CD8-positive, alpha-beta memory T cell (primary cell): ENCODE measurements at regions not wholly inside any gene's neighbourhood (a gene's known extent, or its start where the extent isn't known, plus 50 kb on each side); places are given as distances from the start of the nearest gene placed in this dataset.
A peak's percentile ranks its signal among the peaks of the same experiment; 100 is the strongest.

Source experiments
- CTCF ChIA-PET: fragments of 350-600 bp; sonication (Branson Sonifier 250); formaldehyde crosslinking; loops from one replicate; lab custom pipeline; 2021; ENCODE audit warnings: antibody characterized with exemption; lab: Charles Lee
- POLR2A ChIA-PET: fragments of 350-600 bp; sonication (Branson Sonifier 250); formaldehyde crosslinking; loops from one replicate; lab custom pipeline; 2021; ENCODE audit warnings: antibody characterized with exemption; lab: Charles Lee
- DNase-seq, 5 donors: peaks; one replicate each; pipeline versions ENCODE4 v3.0.0 to v3.0.0-alpha.2; 2020 to 2022; ENCODE audit warnings: mixed read lengths in 1 of 5
- H3K27ac ChIP-seq: one replicate; pipeline ENCODE4 v1.7.0; 2013; ENCODE audit warnings: low read depth, mild to moderate bottlenecking, low read length, moderate library complexity
- H3K27me3 ChIP-seq: 2 replicates; pipeline ENCODE4 v1.7.0; 2013; ENCODE audit warnings: low read length, mild to moderate bottlenecking; ENCODE audit not compliant: insufficient read depth, poor library complexity, severe bottlenecking
- H3K36me3 ChIP-seq: 2 replicates; pipeline ENCODE4 v1.7.0; 2013; ENCODE audit warnings: mild to moderate bottlenecking, low read length, moderate library complexity; ENCODE audit not compliant: insufficient read depth
- H3K4me1 ChIP-seq: 2 replicates; pipeline ENCODE4 v1.7.0; 2013; ENCODE audit warnings: mild to moderate bottlenecking, low read length, moderate library complexity; ENCODE audit not compliant: insufficient read depth
- H3K4me3 ChIP-seq: 2 replicates; pipeline ENCODE4 v1.7.0; 2013; ENCODE audit warnings: mild to moderate bottlenecking, low read length
- H3K9me3 ChIP-seq: 2 replicates; pipeline ENCODE4 v1.7.0; 2013; ENCODE audit warnings: mild to moderate bottlenecking, low read length
- H3K27ac Mint-ChIP-seq, 8 donors: one replicate each; pipeline ENCODE4 v1.8.0; 2020 to 2021; ENCODE audit warnings: mixed read lengths in 8 of 8, mild to moderate bottlenecking in 6 of 8, inconsistent platforms in 3 of 8, moderate library complexity in 3 of 8
- H3K27me3 Mint-ChIP-seq, 2 donors: one replicate each; pipeline ENCODE4 v1.8.0; 2020 to 2021; ENCODE audit warnings: mixed read lengths in 2 of 2, mild to moderate bottlenecking in 1 of 2, moderate library complexity in 1 of 2
- H3K36me3 Mint-ChIP-seq, 3 donors: one replicate each; pipeline ENCODE4 v1.8.0; 2020 to 2021; ENCODE audit warnings: mixed read lengths in 3 of 3, inconsistent platforms in 1 of 3, mild to moderate bottlenecking in 1 of 3
- H3K4me1 Mint-ChIP-seq, 3 donors: one replicate each; pipeline ENCODE4 v1.8.0; 2020 to 2021; ENCODE audit warnings: mixed read lengths in 3 of 3, inconsistent platforms in 1 of 3, mild to moderate bottlenecking in 1 of 3
- H3K4me3 Mint-ChIP-seq, 7 donors: one replicate each; pipeline ENCODE4 v1.8.0; 2020 to 2021; ENCODE audit warnings: mixed read lengths in 7 of 7, mild to moderate bottlenecking in 6 of 7, moderate library complexity in 4 of 7, inconsistent platforms in 2 of 7
- H3K9me3 Mint-ChIP-seq, 5 donors: one replicate each; pipeline ENCODE4 v1.8.0; 2020 to 2022; ENCODE audit warnings: mixed read lengths in 5 of 5, mild to moderate bottlenecking in 3 of 5, moderate library complexity in 2 of 5, inconsistent platforms in 1 of 5

DNA sequence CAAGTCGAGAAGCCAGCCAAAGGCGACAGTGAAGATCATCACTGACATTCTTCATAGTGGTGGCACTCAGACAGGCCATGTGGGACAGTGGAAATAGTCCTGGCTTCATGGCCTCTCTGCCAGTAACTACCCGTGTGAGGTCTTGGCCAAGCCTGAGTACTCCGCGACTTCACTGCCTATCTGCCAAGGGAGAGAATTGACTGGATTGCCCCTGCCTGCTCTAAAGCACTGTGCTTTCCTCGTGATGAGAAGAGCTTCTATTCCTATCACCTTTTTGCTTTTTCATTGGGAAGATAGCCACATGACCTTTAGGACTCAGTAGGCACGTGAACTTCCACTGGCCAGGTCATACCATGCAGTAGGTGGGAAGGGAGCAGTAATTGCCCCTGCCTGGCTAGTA, 239.3 kb downstream of the HAUS1 start:
- Mint-ChIP-seq H3K27ac (peak overlapping the region in 4 of 8 donors; percentile 33 to 85 (median 63)), H3K27me3 (peaks cover 7 to 23% of the 10 kb centered on the region in 2 donors), H3K4me1 (peaks cover 18 to 34% (median 28%) of the 10 kb centered on the region in 3 donors), H3K4me3 (peak overlapping the region in 1 of 7 donors; percentile 35), H3K36me3 (no peaks in the 10 kb centered on the region), H3K9me3 (peaks cover 0 to 2% (median 0%) of the 10 kb centered on the region in 5 donors)
- DNase-seq = peak in 1 of 5 donors; percentile 1
- H3K27me3 ChIP-seq = no peaks in the 10 kb centered on the region
- no peaks in the 10 kb centered on the region for H3K36me3 ChIP-seq
- no peak overlapping the region for H3K4me3 ChIP-seq
- ChIA-PET CTCF (no interaction called here), POLR2A (no interaction called here)
- H3K4me1 ChIP-seq = peaks cover 15% of the 10 kb centered on the region
- H3K9me3 ChIP-seq = no peaks in the 10 kb centered on the region
- no peak overlapping the region for H3K27ac ChIP-seq

DNA sequence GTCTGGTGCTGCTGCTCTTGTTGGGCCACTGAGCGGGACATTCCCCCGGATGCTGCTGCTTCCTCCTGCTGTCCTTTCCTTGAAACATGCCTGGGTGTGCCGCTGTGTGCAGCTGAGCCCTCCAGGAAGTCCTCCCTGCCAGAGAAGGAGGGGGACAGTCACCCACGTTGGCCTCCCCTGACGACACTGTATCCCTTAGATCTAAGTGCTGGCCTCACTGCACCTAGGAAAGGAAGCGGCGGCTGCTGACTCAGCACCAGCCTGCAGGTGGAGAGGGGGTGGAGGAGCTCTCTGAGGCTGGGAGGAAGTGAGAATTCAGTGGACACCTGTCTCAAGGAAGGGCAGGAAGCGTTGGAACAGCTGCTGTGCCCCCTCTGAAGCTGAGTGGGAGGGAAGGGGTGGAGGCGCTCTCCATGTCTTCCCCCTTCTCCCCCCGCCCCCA, 239.8 kb downstream of the HAUS1 start:
- ChIA-PET POLR2A (interaction anchor here (0.5 kb wide), 1 partner anchor 132 kb away, joined by 3 read pairs; no protein-coding TSS in a partner anchor), CTCF (interaction anchor here (0.8 kb wide), 1 partner anchor 63 kb away, joined by 3 read pairs; no protein-coding TSS in a partner anchor)
- H3K36me3 Mint-ChIP-seq = no peaks in the 10 kb centered on the region
- H3K4me3 Mint-ChIP-seq = peak overlapping the region in 2 of 7 donors; percentile 36 to 39
- no peak overlapping the region for H3K27ac ChIP-seq
- H3K36me3 ChIP-seq = no peaks in the 10 kb centered on the region
- H3K27ac Mint-ChIP-seq = peak overlapping the region in 4 of 8 donors; percentile 54 to 85 (median 70)
- no peaks in the 10 kb centered on the region for H3K9me3 ChIP-seq
- H3K27me3 Mint-ChIP-seq = peaks cover 7 to 19% of the 10 kb centered on the region in 2 donors
- DNase-seq = peak in 4 of 5 donors; percentile 18 to 54 (median 28)
- H3K4me3 ChIP-seq = no peak overlapping the region
- H3K4me1 Mint-ChIP-seq = peaks cover 15 to 29% (median 24%) of the 10 kb centered on the region in 3 donors
- H3K4me1 ChIP-seq = peaks cover 15% of the 10 kb centered on the region
- peaks cover 0 to 2% (median 0%) of the 10 kb centered on the region in 5 donors for H3K9me3 Mint-ChIP-seq
- H3K27me3 ChIP-seq = no peaks in the 10 kb centered on the region

DNA sequence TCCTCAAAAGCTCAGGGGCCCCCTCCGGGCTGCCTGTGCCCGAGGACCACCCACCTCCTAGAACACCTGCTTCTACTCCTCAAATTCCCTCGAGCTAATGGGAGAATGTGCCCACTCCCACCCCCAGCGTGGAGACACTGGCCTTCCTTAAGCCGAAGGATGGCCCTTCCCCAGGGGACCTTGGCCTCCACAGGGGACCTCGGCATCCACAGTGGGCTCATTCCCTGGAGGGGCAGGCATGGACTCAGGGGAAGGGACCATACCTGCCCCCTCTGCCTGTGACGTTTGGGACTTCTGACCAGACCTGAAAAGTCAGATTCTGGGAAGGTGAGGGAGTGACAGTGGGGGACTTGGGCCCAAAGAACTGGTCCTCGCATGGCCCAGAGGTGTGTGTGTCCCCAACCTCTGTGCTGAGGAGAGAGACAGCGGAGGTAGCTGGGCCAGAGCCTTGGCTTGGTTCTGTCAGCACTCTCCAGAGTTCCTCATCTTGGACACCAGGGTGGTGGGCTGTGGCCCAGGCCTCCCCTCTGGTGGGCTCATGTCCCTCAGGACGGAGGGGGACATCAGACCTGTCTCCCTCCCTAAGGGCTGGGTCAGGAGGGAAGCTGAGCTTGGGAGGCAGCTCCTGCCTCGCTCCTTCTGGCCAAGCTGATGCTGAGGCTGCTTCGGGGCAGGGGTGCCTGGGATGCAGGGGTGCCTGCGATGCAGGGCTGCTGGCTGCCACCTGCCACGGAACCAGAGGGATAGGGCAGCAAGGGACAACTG, 240.4 kb downstream of the HAUS1 start:
- peak in 1 of 5 donors; percentile 30 for DNase-seq
- no peak overlapping the region for H3K4me3 ChIP-seq
- H3K9me3 Mint-ChIP-seq = peaks cover 0 to 2% (median 0%) of the 10 kb centered on the region in 5 donors
- H3K36me3 ChIP-seq = no peaks in the 10 kb centered on the region
- CTCF ChIA-PET = interaction anchor here (0.8 kb wide), 1 partner anchor 64 kb away, joined by 3 read pairs; no protein-coding TSS in a partner anchor
- no peaks in the 10 kb centered on the region for H3K36me3 Mint-ChIP-seq
- peak overlapping the region in 1 of 8 donors; percentile 29 for H3K27ac Mint-ChIP-seq
- H3K4me1 ChIP-seq = peaks cover 15% of the 10 kb centered on the region
- POLR2A ChIA-PET = interaction anchor here (0.5 kb wide), 1 partner anchor 133 kb away, joined by 3 read pairs; no protein-coding TSS in a partner anchor
- H3K27ac ChIP-seq = no peak overlapping the region
- no peaks in the 10 kb centered on the region for H3K27me3 ChIP-seq
- peak overlapping the region in 1 of 7 donors; percentile 8 for H3K4me3 Mint-ChIP-seq
- H3K9me3 ChIP-seq = no peaks in the 10 kb centered on the region
- H3K4me1 Mint-ChIP-seq = peaks cover 10 to 24% (median 18%) of the 10 kb centered on the region in 3 donors
- H3K27me3 Mint-ChIP-seq = peaks cover 7 to 18% of the 10 kb centered on the region in 2 donors

DNA sequence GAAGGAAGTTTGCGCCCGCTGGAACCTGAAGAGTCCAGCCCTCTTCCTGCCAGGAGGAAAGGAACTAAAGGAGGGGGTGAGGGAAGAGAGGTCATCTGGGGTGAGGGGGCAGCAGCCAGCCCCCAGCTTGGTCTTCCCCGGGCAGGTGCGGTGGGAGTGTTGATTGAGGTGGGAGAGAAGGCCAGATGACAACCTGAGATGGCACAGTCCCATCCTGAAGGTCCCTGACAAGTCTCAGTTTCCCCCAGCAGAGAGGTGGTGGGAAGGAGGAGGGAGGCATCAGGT, 240.9 kb downstream of the HAUS1 start:
- H3K4me1 ChIP-seq = peaks cover 15% of the 10 kb centered on the region
- Mint-ChIP-seq H3K9me3 (peaks cover 0 to 2% (median 0%) of the 10 kb centered on the region in 5 donors), H3K4me1 (peaks cover 10 to 19% (median 18%) of the 10 kb centered on the region in 3 donors), H3K36me3 (no peaks in the 10 kb centered on the region), H3K4me3 (no peak overlapping the region), H3K27me3 (peaks cover 7 to 14% of the 10 kb centered on the region in 2 donors), H3K27ac (peak overlapping the region in 1 of 8 donors; percentile 29)
- ChIA-PET CTCF (no interaction called here), POLR2A (no interaction called here)
- no peak overlapping the region for H3K4me3 ChIP-seq
- H3K27ac ChIP-seq = no peak overlapping the region
- peak in 1 of 5 donors; percentile 16 for DNase-seq
- H3K36me3 ChIP-seq = no peaks in the 10 kb centered on the region
- H3K9me3 ChIP-seq = no peaks in the 10 kb centered on the region
- no peaks in the 10 kb centered on the region for H3K27me3 ChIP-seq

DNA sequence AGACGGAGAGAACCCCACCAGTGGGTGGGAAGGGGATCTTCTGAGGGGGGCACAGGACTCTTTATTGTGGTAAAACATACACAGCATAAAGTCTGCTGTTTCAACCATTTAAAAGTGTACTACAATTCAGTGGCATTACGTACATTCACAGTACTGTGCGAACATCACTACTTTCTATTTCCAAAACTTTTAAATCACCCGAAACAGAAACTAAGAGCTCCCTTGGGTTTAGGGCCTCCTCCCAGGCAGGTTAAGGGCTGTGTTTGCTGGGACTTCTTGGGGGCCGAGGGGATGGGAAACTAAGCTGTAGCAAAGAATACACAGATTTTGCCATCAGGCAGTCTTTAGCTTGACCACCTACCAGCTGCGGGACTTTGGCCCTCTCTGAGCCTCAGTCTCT, 242.0 kb downstream of the HAUS1 start:
- Histone ChIP-seq H3K9me3 (no peaks in the 10 kb centered on the region), H3K36me3 (no peaks in the 10 kb centered on the region), H3K4me1 (peaks cover 15% of the 10 kb centered on the region), H3K4me3 (no peak overlapping the region), H3K27me3 (no peaks in the 10 kb centered on the region), H3K27ac (no peak overlapping the region)
- no peaks in the 10 kb centered on the region for H3K9me3 Mint-ChIP-seq
- H3K4me1 Mint-ChIP-seq = peaks cover 10 to 18% (median 18%) of the 10 kb centered on the region in 3 donors
- H3K4me3 Mint-ChIP-seq = no peak overlapping the region
- DNase-seq = no peak
- H3K36me3 Mint-ChIP-seq = no peaks in the 10 kb centered on the region
- H3K27ac Mint-ChIP-seq = peak overlapping the region in 1 of 8 donors; percentile 75
- ChIA-PET POLR2A (no interaction called here), CTCF (no interaction called here)
- peaks cover 6 to 7% of the 10 kb centered on the region in 2 donors for H3K27me3 Mint-ChIP-seq

DNA sequence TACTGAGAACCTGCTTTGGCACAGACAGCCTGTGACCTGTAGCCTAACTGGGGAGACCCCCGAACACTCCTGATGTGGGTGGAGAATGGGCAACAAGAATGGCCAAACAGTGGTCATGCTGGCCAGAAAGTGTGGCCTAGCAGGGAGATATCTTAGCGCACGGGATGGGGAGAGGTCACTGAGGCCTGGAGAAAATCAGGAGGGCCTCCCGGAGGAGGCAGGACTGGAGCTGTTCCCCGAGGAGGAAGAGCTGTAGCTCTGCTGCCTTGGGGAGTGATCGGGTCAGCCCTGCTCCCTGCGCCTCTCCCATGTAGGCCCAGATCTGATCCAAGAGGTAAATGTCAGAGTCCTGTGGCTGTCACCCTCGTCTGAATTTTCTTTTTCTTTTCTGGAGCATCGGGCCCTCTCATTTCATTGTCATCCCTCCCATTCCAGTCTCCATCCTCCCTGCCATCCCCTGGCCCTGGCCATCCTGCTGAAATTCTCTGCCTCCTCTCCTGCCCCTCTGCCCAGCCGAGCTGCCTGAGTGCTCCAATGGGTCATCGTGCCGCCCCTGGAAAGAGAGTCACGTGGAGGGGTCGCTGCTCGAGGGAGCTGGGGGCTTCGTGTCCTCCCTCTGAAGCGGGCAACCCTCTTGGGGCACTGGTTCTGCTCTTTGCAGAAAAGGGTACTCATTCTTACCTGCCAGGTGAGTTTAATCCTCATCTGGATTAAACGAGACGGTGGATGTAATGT, 242.9 kb downstream of the HAUS1 start:
- Histone ChIP-seq H3K4me3 (no peak overlapping the region), H3K27me3 (no peaks in the 10 kb centered on the region), H3K27ac (no peak overlapping the region), H3K9me3 (no peaks in the 10 kb centered on the region), H3K36me3 (no peaks in the 10 kb centered on the region), H3K4me1 (peaks cover 15% of the 10 kb centered on the region)
- DNase-seq = peak in 1 of 5 donors; percentile 33
- H3K36me3 Mint-ChIP-seq = no peaks in the 10 kb centered on the region
- H3K9me3 Mint-ChIP-seq = no peaks in the 10 kb centered on the region
- ChIA-PET POLR2A (no interaction called here), CTCF (no interaction called here)
- peaks cover 10 to 18% (median 18%) of the 10 kb centered on the region in 3 donors for H3K4me1 Mint-ChIP-seq
- no peak overlapping the region for H3K27ac Mint-ChIP-seq
- H3K27me3 Mint-ChIP-seq = peaks cover 0 to 6% of the 10 kb centered on the region in 2 donors
- no peak overlapping the region for H3K4me3 Mint-ChIP-seq

DNA sequence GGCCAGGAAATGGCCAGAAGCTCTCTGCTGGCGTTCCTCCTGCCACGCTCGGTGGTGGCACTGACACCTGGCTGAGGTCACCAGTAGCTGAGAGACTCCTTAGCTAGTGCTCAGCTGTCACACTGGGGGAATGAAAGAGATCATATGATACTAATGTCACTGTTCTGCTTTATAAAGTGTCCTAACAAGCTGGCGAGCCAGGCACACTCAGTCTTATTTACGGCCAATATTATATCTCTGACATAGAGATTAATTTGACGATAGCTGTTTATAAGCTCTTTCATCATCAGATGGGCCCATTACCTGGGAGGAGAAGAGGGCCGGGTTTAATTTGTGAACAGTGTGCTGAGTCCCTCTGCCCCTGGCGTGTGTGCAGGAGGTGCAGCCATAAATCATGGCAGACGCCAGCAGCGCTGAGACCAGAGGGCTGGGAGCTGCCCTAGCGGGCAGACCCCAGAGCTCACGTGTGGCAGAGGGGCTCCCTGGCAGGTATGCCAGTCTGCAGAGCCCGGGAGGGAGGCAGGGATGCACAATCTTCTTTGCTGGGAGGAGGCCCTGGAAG, 246.5 kb downstream of the HAUS1 start:
- H3K36me3 ChIP-seq = no peaks in the 10 kb centered on the region
- Mint-ChIP-seq H3K4me3 (no peak overlapping the region), H3K27me3 (peaks cover 0 to 3% of the 10 kb centered on the region in 2 donors), H3K9me3 (no peaks in the 10 kb centered on the region), H3K4me1 (peaks cover 0 to 5% (median 4%) of the 10 kb centered on the region in 3 donors), H3K27ac (no peak overlapping the region), H3K36me3 (no peaks in the 10 kb centered on the region)
- no peaks in the 10 kb centered on the region for H3K27me3 ChIP-seq
- CTCF ChIA-PET = no interaction called here
- no peaks in the 10 kb centered on the region for H3K9me3 ChIP-seq
- POLR2A ChIA-PET = no interaction called here
- H3K4me1 ChIP-seq = no peaks in the 10 kb centered on the region
- DNase-seq = peak in 1 of 5 donors; percentile 11
- H3K4me3 ChIP-seq = no peak overlapping the region
- no peak overlapping the region for H3K27ac ChIP-seq
